Inflammatory macrophage treated with lipopolysaccharide for 4 hours (primary cell): ENCODE measurements at regions not wholly inside any gene's neighbourhood (a gene's known extent, or its start where the extent isn't known, plus 50 kb on each side); places are given as distances from the start of the nearest gene placed in this dataset.

Experiments used
- DNase-seq: peaks from one replicate; pipeline ENCODE4 v3.0.0-alpha.2; 2020

DNA sequence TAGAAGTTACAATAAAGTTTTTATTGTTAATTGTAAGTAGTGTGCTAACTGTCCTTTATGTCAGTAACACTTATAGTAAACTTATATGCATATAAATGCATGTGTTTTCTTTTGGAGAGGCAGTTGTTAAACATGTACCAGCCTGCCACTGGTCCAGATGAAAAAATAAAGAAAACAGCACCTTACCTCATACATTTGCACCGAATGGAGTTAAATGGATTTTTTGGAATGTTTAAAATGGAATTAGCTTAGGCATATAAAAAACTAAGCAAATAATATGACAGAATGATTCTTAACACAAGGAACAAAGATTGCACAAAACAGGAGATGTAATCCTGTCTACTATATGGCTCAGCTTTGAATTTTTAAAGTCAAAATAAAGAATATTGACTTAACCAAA lies 50.2 kb upstream of the ALDH1A3 start:
- DNase-seq: no peak
